ENCODE measurements at regions not wholly inside any gene's neighbourhood (a gene's known extent, or its start where the extent isn't known, plus 50 kb on each side); places are given as distances from the start of the nearest gene placed in this dataset.

GRCh38 chr22:44594951-44595350 is 96.9 kb upstream of the RTL6 start:
- H3K4me2 ChIP-seq (ENCODE audit: control insufficient read depth, insufficient read depth), result no peak overlapping the region
- 49% methylated on average over 9 of the region's 11 CpGs for WGBS (ENCODE audit: insufficient coverage, insufficient replicate concordance, low lambda C conversion rate, missing lambda C conversion rate)
- H3K9me3 ChIP-seq (replicated peaks; ENCODE audit: control insufficient read depth, insufficient read depth, low read length), result no peaks in the 10 kb centered on the region; the same call in 2 of the 3 replicates
- RAD21 ChIA-PET (ENCODE audit: unreplicated experiment), result no interaction called here
- H3K27me3 ChIP-seq (replicated peaks in 1 of 2; ENCODE audit: control insufficient read depth in 2 of 2, insufficient read depth in 2 of 2, low read length in 1 of 2), result peaks cover 2 to 4% of the 10 kb centered on the region in 2 experiments; a peak in 3 of 4 replicates
- SMC1A ChIA-PET (ENCODE audit: uncharacterized antibody, unreplicated experiment), result no interaction called here
- no peak overlapping the region for H3K4me3 ChIP-seq
- intact Hi-C loops (cut with micrococcal nuclease; ENCODE audit: unreplicated experiment) (no loop called here), in situ Hi-C loops (cut with MboI) (no loop called here)
- CTCF ChIA-PET, result no interaction called here
- TF ChIP-seq FOXK2 (IDR thresholded peaks at IDR 0.05), result no peak
- FAIRE-seq (no peak), DNase-seq (ENCODE audit: low read depth, low spot score) (no peak), ATAC-seq (no peak)
- no peak overlapping the region for H2AFZ ChIP-seq (ENCODE audit: control insufficient read depth, low read depth, low read length)
- H3K79me2 ChIP-seq (ENCODE audit: control insufficient read depth, insufficient read depth, low read length), result no peaks in the 10 kb centered on the region
- POLR2A ChIA-PET, result no interaction called here
- H4K20me1 ChIP-seq (ENCODE audit: control insufficient read depth, insufficient read depth), result no peaks in the 10 kb centered on the region
- H3K27ac ChIP-seq (ENCODE audit: control insufficient read depth, insufficient read depth), result no peak overlapping the region
- no peaks in the 10 kb centered on the region for H3K36me3 ChIP-seq (ENCODE audit: control insufficient read depth in 2 of 2, insufficient read depth in 2 of 2, low read length in 1 of 2)
- H3K9ac ChIP-seq (ENCODE audit: control insufficient read depth, insufficient read depth, low read length), result no peak overlapping the region
- BruUV-seq (replicated peaks), result no TSS peak
- no peaks in the 10 kb centered on the region for H3K4me1 ChIP-seq (ENCODE audit: control insufficient read depth, insufficient read depth, low read length)

GRCh38 chr22:44592824-44593148 is 94.8 kb upstream of the RTL6 start:
- H3K4me1 ChIP-seq (ENCODE audit: control insufficient read depth, insufficient read depth, low read length), result no peaks in the 10 kb centered on the region
- intact Hi-C loops (cut with micrococcal nuclease; ENCODE audit: unreplicated experiment) (no loop called here), in situ Hi-C loops (cut with MboI) (no loop called here)
- ChIA-PET POLR2A (no interaction called here), CTCF (no interaction called here), SMC1A (ENCODE audit: uncharacterized antibody, unreplicated experiment) (no interaction called here), RAD21 (ENCODE audit: unreplicated experiment) (no interaction called here)
- no peaks in the 10 kb centered on the region for H3K79me2 ChIP-seq (ENCODE audit: control insufficient read depth, insufficient read depth, low read length)
- H2AFZ ChIP-seq (ENCODE audit: control insufficient read depth, low read depth, low read length), result no peak overlapping the region
- H3K36me3 ChIP-seq (ENCODE audit: control insufficient read depth in 2 of 2, insufficient read depth in 2 of 2, low read length in 1 of 2), result no peaks in the 10 kb centered on the region
- H3K4me2 ChIP-seq (ENCODE audit: control insufficient read depth, insufficient read depth), result no peak overlapping the region
- no peaks in the 10 kb centered on the region; the same call in 2 of the 3 replicates for H3K9me3 ChIP-seq (replicated peaks; ENCODE audit: control insufficient read depth, insufficient read depth, low read length)
- no peak overlapping the region for H3K27ac ChIP-seq (ENCODE audit: control insufficient read depth, insufficient read depth)
- no peak for DNase-seq (ENCODE audit: low read depth, low spot score)
- no peak overlapping the region for H3K9ac ChIP-seq (ENCODE audit: control insufficient read depth, insufficient read depth, low read length)
- no peak for ATAC-seq
- no peaks in the 10 kb centered on the region for H4K20me1 ChIP-seq (ENCODE audit: control insufficient read depth, insufficient read depth)
- H3K4me3 ChIP-seq, result no peak overlapping the region
- H3K27me3 ChIP-seq (replicated peaks in 1 of 2; ENCODE audit: control insufficient read depth in 2 of 2, insufficient read depth in 2 of 2, low read length in 1 of 2), result peaks cover 2 to 4% of the 10 kb centered on the region in 2 experiments; a peak in 3 of 4 replicates
- 8% methylated on average over 5 of the region's 5 CpGs for WGBS (ENCODE audit: insufficient coverage, insufficient replicate concordance, low lambda C conversion rate, missing lambda C conversion rate)
- no peak for FAIRE-seq
- BruUV-seq (replicated peaks), result no TSS peak
- no peak for TF ChIP-seq BMI1 (IDR thresholded peaks at IDR 0.05; ENCODE audit: borderline replicate concordance)
- no peak for TF ChIP-seq MTA2 (IDR thresholded peaks at IDR 0.05; ENCODE audit: low read depth)
- TF ChIP-seq BRCA1 (IDR thresholded peaks at IDR 0.05; ENCODE audit: low read depth, low read length), result no peak
- no peak for TF ChIP-seq CTCF (IDR thresholded peaks at IDR 0.05 in 2 of 3, conservative IDR thresholded peaks at IDR 0.05 in 1 of 3; ENCODE audit: control insufficient read depth in 2 of 3, extremely low read depth in 1 of 3, insufficient read depth in 1 of 3, low read depth in 3 of 3, low read length in 3 of 3)
- no peak for TF ChIP-seq E4F1 (IDR thresholded peaks at IDR 0.05; ENCODE audit: borderline replicate concordance, partially characterized antibody)
